Liver (tissue), 8 donors: ENCODE measurements at regions not wholly inside any gene's neighbourhood (a gene's known extent, or its start where the extent isn't known, plus 50 kb on each side); places are given as distances from the start of the nearest gene placed in this dataset.
"Not testable (repeated sequence)": the region's sequence is repeated elsewhere in the genome, so short reads cannot be mapped to it uniquely, and the experiment has no call there.

Experiments
- DNase-seq: peaks from one replicate; pipeline ENCODE4 v3.0.0-alpha.2; 2017; ENCODE audit warnings: low spot score
- H3K27ac ChIP-seq, 2 donors: one replicate each; pipeline ENCODE4 v1.7.0; 2013; ENCODE audit warnings: inconsistent platforms in 2 of 2, low read length in 2 of 2, control low read depth in 1 of 2, low read depth in 1 of 2, mild to moderate bottlenecking in 1 of 2
- H3K27me3 ChIP-seq, 4 donors: one replicate each; pipeline versions ENCODE4 v1.6.1 to v1.7.0; 2013; ENCODE audit warnings: low read length in 3 of 4, inconsistent platforms in 1 of 4, mild to moderate bottlenecking in 1 of 4, moderate library complexity in 1 of 4; ENCODE audit not compliant: control insufficient read depth in 4 of 4, insufficient read depth in 4 of 4
- H3K36me3 ChIP-seq, 4 donors: one replicate each; pipeline versions ENCODE4 v1.6.1 to v1.7.0; 2013; ENCODE audit warnings: low read length in 3 of 4, mild to moderate bottlenecking in 3 of 4, low read depth in 1 of 4, moderate library complexity in 1 of 4; ENCODE audit not compliant: control insufficient read depth in 4 of 4, insufficient read depth in 3 of 4
- H3K4me1 ChIP-seq, 4 donors: one replicate each; pipeline versions ENCODE4 v1.6.1 to v1.7.0; 2013; ENCODE audit warnings: low read length in 3 of 4, mild to moderate bottlenecking in 3 of 4, moderate library complexity in 1 of 4; ENCODE audit not compliant: control insufficient read depth in 4 of 4, insufficient read depth in 4 of 4
- H3K4me3 ChIP-seq, 3 donors: one replicate each; pipeline versions ENCODE4 v1.6.1 to v1.7.0; 2013; ENCODE audit warnings: low read length in 3 of 3, control low read depth in 1 of 3, low read depth in 1 of 3, mild to moderate bottlenecking in 1 of 3
- H3K9ac ChIP-seq, 2 donors: one replicate each; pipeline ENCODE4 v1.7.0; 2013; ENCODE audit warnings: low read length in 2 of 2, mild to moderate bottlenecking in 2 of 2, moderate library complexity in 2 of 2, control low read depth in 1 of 2, low read depth in 1 of 2
- H3K9me3 ChIP-seq, 4 donors: one replicate each; pipeline versions ENCODE4 v1.6.1 to v1.7.0; 2013; ENCODE audit warnings: low read length in 3 of 4; ENCODE audit not compliant: control insufficient read depth in 4 of 4
- CTCF ChIP-seq: fragments of 150-350 bp; IDR thresholded peaks from 2 replicates; pipeline ENCODE4 v1.5.1; 2017; ENCODE audit warnings: improper control_type of control experiment, low read depth, low read length; ENCODE audit not compliant: missing input control
- EGR1 ChIP-seq, 2 donors: IDR thresholded peaks; 2 replicates each; pipeline ENCODE4 v1.6.1; 2016 to 2018; ENCODE audit warnings: antibody characterized with exemption in 2 of 2, low read depth in 2 of 2
- FOXA1 ChIP-seq: IDR thresholded peaks from 2 replicates; pipeline ENCODE4 v1.6.1; 2016; ENCODE audit warnings: antibody characterized with exemption
- FOXA2 ChIP-seq: IDR thresholded peaks from 2 replicates; pipeline ENCODE4 v1.6.1; 2016; ENCODE audit warnings: antibody characterized with exemption
- GABPA ChIP-seq, 2 donors: IDR thresholded peaks in 1 of 2; conservative IDR thresholded peaks in 1 of 2; 2 replicates each; pipeline ENCODE4 v1.6.1; 2016; ENCODE audit warnings: antibody characterized with exemption in 2 of 2, mild to moderate bottlenecking in 1 of 2, moderate library complexity in 1 of 2
- HNF4A ChIP-seq, 2 donors: conservative IDR thresholded peaks; 2 replicates each; pipeline ENCODE4 v1.6.1; 2016; ENCODE audit warnings: antibody characterized with exemption in 2 of 2, mild to moderate bottlenecking in 2 of 2
- HNF4G ChIP-seq: IDR thresholded peaks from 2 replicates; pipeline ENCODE4 v1.6.1; 2016; ENCODE audit warnings: antibody characterized with exemption
- JUND ChIP-seq, 2 donors: IDR thresholded peaks; 2 replicates each; pipeline ENCODE4 v1.6.1; 2016; ENCODE audit warnings: antibody characterized with exemption in 2 of 2
- MAX ChIP-seq: IDR thresholded peaks from 2 replicates; pipeline ENCODE4 v1.6.1; 2016; ENCODE audit warnings: antibody characterized with exemption
- NR2F2 ChIP-seq: IDR thresholded peaks from 2 replicates; pipeline ENCODE4 v1.6.1; 2016; ENCODE audit warnings: antibody characterized with exemption
- RAD21 ChIP-seq, 2 donors: IDR thresholded peaks; 2 replicates each; pipeline ENCODE4 v1.6.1; 2016; ENCODE audit warnings: antibody characterized with exemption in 2 of 2, mild to moderate bottlenecking in 2 of 2
- REST ChIP-seq: IDR thresholded peaks from 2 replicates; pipeline ENCODE4 v1.6.1; 2016; ENCODE audit warnings: antibody characterized with exemption, mild to moderate bottlenecking
- RXRA ChIP-seq, 2 donors: IDR thresholded peaks; 2 replicates each; pipeline ENCODE4 v1.6.1; 2017 to 2018; ENCODE audit warnings: antibody characterized with exemption in 2 of 2, mild to moderate bottlenecking in 1 of 2
- SP1 ChIP-seq: IDR thresholded peaks from 2 replicates; pipeline ENCODE4 v1.6.1; 2018; ENCODE audit warnings: antibody characterized with exemption, mild to moderate bottlenecking
- TAF1 ChIP-seq: conservative IDR thresholded peaks from 2 replicates; pipeline ENCODE4 v1.6.1; 2016; ENCODE audit warnings: antibody characterized with exemption, mild to moderate bottlenecking
- YY1 ChIP-seq: IDR thresholded peaks from 2 replicates; pipeline ENCODE4 v1.6.1; 2016; ENCODE audit warnings: antibody characterized with exemption, mild to moderate bottlenecking
- ZBTB33 ChIP-seq: IDR thresholded peaks from 2 replicates; pipeline ENCODE4 v1.6.1; 2016; ENCODE audit warnings: antibody characterized with exemption
- WGBS: extraction: QIAGEN DNeasy Blood & Tissue Kit; methylation state at CpG from one replicate; pipeline ENCODE4 v1.1.7; 2013; 5-methylcytosine and 5-hydroxymethylcytosine counted together
- donor health status: healthy.
- donor health status: healthy.
- donor health status: healthy.
- donor health status: healthy.
- donor health status: healthy.

- not testable (repeated sequence) for DNase-seq, H3K9ac ChIP-seq, H3K27ac ChIP-seq, H3K4me3 ChIP-seq, H3K9me3 ChIP-seq, H3K27me3 ChIP-seq, H3K36me3 ChIP-seq, H3K4me1 ChIP-seq
- 85% methylated on average over 14 of the region's 14 CpGs for WGBS
Observed at GRCh38 chr12:16998538-16998937, 392.6 kb upstream of the LMO3 start.

- no peak for TF ChIP-seq REST
- TF ChIP-seq GABPA (IDR thresholded peaks at IDR 0.05 in 1 of 2, conservative IDR thresholded peaks at IDR 0.05 in 1 of 2): no peak
- no peak for TF ChIP-seq MAX
- TF ChIP-seq CTCF: no peak
- TF ChIP-seq RAD21 (IDR thresholded peaks at IDR 0.05): no peak
- no peak for TF ChIP-seq RXRA (IDR thresholded peaks at IDR 0.05)
- no peak for TF ChIP-seq SP1
- WGBS: 78% methylated on average over 3 of the region's 3 CpGs
- DNase-seq: no peak
- Histone ChIP-seq H3K36me3 (no peaks in the 10 kb centered on the region), H3K4me3 (no peak overlapping the region), H3K9ac (no peak overlapping the region), H3K27ac (no peak overlapping the region), H3K27me3 (peaks cover 0 to 4% (median 2%) of the 10 kb centered on the region in 4 donors), H3K9me3 (peaks cover 0 to 2% (median under 1%) of the 10 kb centered on the region in 4 donors), H3K4me1 (no peaks in the 10 kb centered on the region)
Observed at GRCh38 chr12:16984484-16984883, 378.5 kb upstream of the LMO3 start.

GRCh38 chr12:16972923-16973770 lies 367.2 kb upstream of the LMO3 start:
- WGBS: 82% methylated on average over 5 of the region's 5 CpGs
- Histone ChIP-seq H3K4me1 (no peaks in the 10 kb centered on the region), H3K36me3 (no peaks in the 10 kb centered on the region), H3K27ac (no peak overlapping the region), H3K27me3 (no peaks in the 10 kb centered on the region), H3K9me3 (peaks cover 0 to 2% (median 0%) of the 10 kb centered on the region in 4 donors), H3K9ac (no peak overlapping the region), H3K4me3 (no peak overlapping the region)
- no peak for DNase-seq
- TF ChIP-seq HNF4G: no peak
- no peak for TF ChIP-seq HNF4A (conservative IDR thresholded peaks at IDR 0.05)
- no peak for TF ChIP-seq FOXA1
- TF ChIP-seq JUND (IDR thresholded peaks at IDR 0.05): no peak
- no peak for TF ChIP-seq ZBTB33
- TF ChIP-seq CTCF: no peak
- no peak for TF ChIP-seq RAD21 (IDR thresholded peaks at IDR 0.05)
- TF ChIP-seq YY1: no peak
- no peak for TF ChIP-seq FOXA2
- no peak for TF ChIP-seq MAX
- TF ChIP-seq NR2F2: no peak
- no peak for TF ChIP-seq RXRA (IDR thresholded peaks at IDR 0.05)
- no peak for TF ChIP-seq SP1
- TF ChIP-seq GABPA (IDR thresholded peaks at IDR 0.05 in 1 of 2, conservative IDR thresholded peaks at IDR 0.05 in 1 of 2): no peak
- TF ChIP-seq EGR1 (IDR thresholded peaks at IDR 0.05; ENCODE audit: low read depth in 2 of 2): no peak
- TF ChIP-seq TAF1: no peak
